Prostate gland (tissue), 2 donors: ENCODE measurements at regions not wholly inside any gene's neighbourhood (a gene's known extent, or its start where the extent isn't known, plus 50 kb on each side); places are given as distances from the start of the nearest gene placed in this dataset.

Experiments
- CTCF ChIP-seq, 4 experiments: fragments of 200-600 bp in 2 of 4; fragments of 450-650 bp in 2 of 4; sonication (generic) in 2 of 4; IDR thresholded peaks; 1 replicate in 3 of 4; 2 replicates in 1 of 4; pipeline ENCODE4 v1.5.1; 2016 to 2019; ENCODE audit warnings: antibody characterized with exemption in 4 of 4, mild to moderate bottlenecking in 2 of 4, moderate library complexity in 2 of 4
- POLR2A ChIP-seq: fragments of 450-650 bp; IDR thresholded peaks from one replicate; pipeline ENCODE4 v1.6.1; 2016; ENCODE audit warnings: antibody characterized with exemption, mild to moderate bottlenecking
- POLR2AphosphoS5 ChIP-seq: sonication (generic); formaldehyde crosslinking; IDR thresholded peaks from one replicate; pipeline ENCODE4 v1.6.1; 2017; ENCODE audit warnings: antibody characterized with exemption

DNA sequence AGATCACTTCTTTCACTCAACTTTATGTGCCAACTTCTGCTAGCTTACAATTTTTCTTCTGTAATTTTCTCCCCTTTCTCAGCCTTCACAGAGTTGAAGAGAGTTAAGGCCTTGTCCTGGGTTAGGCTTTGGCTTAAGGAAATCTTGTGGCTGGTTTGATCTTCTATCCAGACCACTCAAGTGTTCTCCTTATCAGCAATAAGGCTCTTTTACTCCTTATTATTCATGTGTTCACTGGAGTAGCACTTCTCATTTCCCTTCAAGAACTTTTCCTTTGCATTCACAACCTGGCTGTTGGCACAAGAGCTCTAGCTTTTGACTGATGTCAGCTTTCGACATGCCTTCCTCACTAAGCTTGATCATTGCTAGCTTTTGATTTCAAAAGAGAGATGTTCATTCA, 86.9 kb upstream of the ALDH1B1 start:
- TF ChIP-seq CTCF (IDR thresholded peaks at IDR 0.05) (no peak), POLR2A (no peak), POLR2AphosphoS5 (no peak)
